CD14-positive monocyte (primary cell): ENCODE measurements at regions not wholly inside any gene's neighbourhood (a gene's known extent, or its start where the extent isn't known, plus 50 kb on each side); places are given as distances from the start of the nearest gene placed in this dataset.

ENCODE experiments used
- DNase-seq, 3 donors: peaks; one replicate each; pipeline ENCODE4 v3.0.0-alpha.2; 2011 to 2022
- H2AFZ ChIP-seq: 2 replicates; pipeline ENCODE4 v1.6.0; 2012; ENCODE audit warnings: mild to moderate bottlenecking, low read depth, low read length, inconsistent platforms; ENCODE audit not compliant: insufficient read depth, poor library complexity, severe bottlenecking
- H3K27ac ChIP-seq, 2 donors: 1 replicate in 1 of 2; 2 replicates in 1 of 2; pipeline ENCODE4 v1.5.1; 2012 to 2013; ENCODE audit warnings: low read length in 2 of 2, control low read depth in 1 of 2, inconsistent platforms in 1 of 2, low read depth in 1 of 2, mild to moderate bottlenecking in 1 of 2
- H3K27me3 ChIP-seq, 2 donors: one replicate each; pipeline versions ENCODE4 v1.6.0 to v1.6.1; 2011 to 2013; ENCODE audit warnings: low read length in 2 of 2; ENCODE audit not compliant: control insufficient read depth in 2 of 2, insufficient read depth in 2 of 2
- H3K36me3 ChIP-seq, 2 donors: replicated peaks in 1 of 2; 1 replicate in 1 of 2; 2 replicates in 1 of 2; pipeline versions ENCODE4 v1.5.1 to v1.6.1; 2012 to 2013; ENCODE audit warnings: low read length in 2 of 2, control low read depth in 1 of 2, inconsistent platforms in 1 of 2, mild to moderate bottlenecking in 1 of 2; ENCODE audit not compliant: insufficient read depth in 2 of 2, control insufficient read depth in 1 of 2
- H3K4me1 ChIP-seq, 2 donors: 1 replicate in 1 of 2; 2 replicates in 1 of 2; pipeline versions ENCODE4 v1.5.1 to v1.6.1; 2012 to 2013; ENCODE audit warnings: low read length in 2 of 2, control low read depth in 1 of 2, inconsistent platforms in 1 of 2, mild to moderate bottlenecking in 1 of 2, moderate library complexity in 1 of 2; ENCODE audit not compliant: insufficient read depth in 2 of 2, control insufficient read depth in 1 of 2
- H3K4me2 ChIP-seq: replicated peaks from 2 replicates; pipeline ENCODE3; 2012; ENCODE audit warnings: low read length, moderate library complexity, mild to moderate bottlenecking; ENCODE audit not compliant: poor library complexity, severe bottlenecking; ENCODE audit errors: extremely low read depth
- H3K4me3 ChIP-seq, 3 experiments: fragments of 200-600 bp in 1 of 3; sonication (generic) in 1 of 3; replicated peaks in 1 of 3; 1 replicate in 2 of 3; 2 replicates in 1 of 3; pipeline ENCODE4 v1.5.1; 2011 to 2013; ENCODE audit warnings: low read length in 3 of 3, mild to moderate bottlenecking in 3 of 3, control low read depth in 2 of 3, low read depth in 2 of 3, inconsistent platforms in 1 of 3, moderate library complexity in 1 of 3
- H3K79me2 ChIP-seq: 2 replicates; pipeline ENCODE4 v1.6.0; 2012; ENCODE audit warnings: mild to moderate bottlenecking, control low read depth, inconsistent platforms, low read length, moderate library complexity; ENCODE audit not compliant: insufficient read depth
- H3K9ac ChIP-seq: 2 replicates; pipeline ENCODE4 v1.6.0; 2017; ENCODE audit warnings: low read length, mild to moderate bottlenecking; ENCODE audit not compliant: insufficient read depth, poor library complexity, severe bottlenecking
- H3K9me3 ChIP-seq, 2 donors: replicated peaks in 1 of 2; 1 replicate in 1 of 2; 2 replicates in 1 of 2; pipeline versions ENCODE4 v1.5.1 to v1.6.1; 2012 to 2013; ENCODE audit warnings: low read length in 2 of 2, control low read depth in 1 of 2; ENCODE audit not compliant: control insufficient read depth in 1 of 2, insufficient read depth in 1 of 2
- H4K20me1 ChIP-seq: 2 replicates; pipeline ENCODE4 v1.6.0; 2012; ENCODE audit warnings: mild to moderate bottlenecking, low read length, control low read depth, moderate library complexity; ENCODE audit not compliant: insufficient read depth
- H3K27ac Mint-ChIP-seq, 7 donors: one replicate each; pipeline ENCODE4 v1.8.0; 2020; ENCODE audit warnings: mild to moderate bottlenecking in 7 of 7, mixed read lengths in 7 of 7, moderate library complexity in 6 of 7, inconsistent platforms in 2 of 7
- H3K27me3 Mint-ChIP-seq, 3 donors: one replicate each; pipeline ENCODE4 v1.8.0; 2021 to 2022; ENCODE audit warnings: low read depth in 3 of 3, mild to moderate bottlenecking in 3 of 3, mixed read lengths in 3 of 3, moderate library complexity in 3 of 3, inconsistent platforms in 1 of 3
- H3K36me3 Mint-ChIP-seq, 2 donors: one replicate each; pipeline ENCODE4 v1.8.0; 2020; ENCODE audit warnings: mixed read lengths in 2 of 2, inconsistent platforms in 1 of 2, mild to moderate bottlenecking in 1 of 2
- H3K4me1 Mint-ChIP-seq: one replicate; pipeline ENCODE4 v1.8.0; 2020; ENCODE audit warnings: mild to moderate bottlenecking, mixed read lengths
- H3K4me3 Mint-ChIP-seq, 2 donors: one replicate each; pipeline ENCODE4 v1.8.0; 2020; ENCODE audit warnings: mild to moderate bottlenecking in 2 of 2, mixed read lengths in 2 of 2, moderate library complexity in 1 of 2
- H3K9me3 Mint-ChIP-seq, 7 donors: one replicate each; pipeline ENCODE4 v1.8.0; 2020 to 2022; ENCODE audit warnings: mixed read lengths in 7 of 7, mild to moderate bottlenecking in 6 of 7, moderate library complexity in 6 of 7, inconsistent platforms in 2 of 7
- CTCF ChIP-seq: fragments of 200-600 bp; IDR thresholded peaks from one replicate; pipeline ENCODE4 v1.8.0; 2022; ENCODE audit warnings: antibody characterized with exemption, mild to moderate bottlenecking
- WGBS: methylation state at CpG from one replicate; pipeline ENCODE4 v1.1.5; 2013; ENCODE audit warnings: missing lambda C conversion rate; ENCODE audit not compliant: insufficient coverage; 5-methylcytosine and 5-hydroxymethylcytosine counted together
- intact Hi-C, 2 donors: fragments of 100-400 bp; cut with micrococcal nuclease; formaldehyde crosslinking; loops; one replicate each; pipeline versions ENCODE4 v1.15.0 to v1.15.1; 2023

- peaks cover 14% of the 10 kb centered on the region in 2 donors for H3K9me3 ChIP-seq
- H3K4me2 ChIP-seq, result no peak overlapping the region
- H3K27me3 ChIP-seq, result no peaks in the 10 kb centered on the region
- Mint-ChIP-seq H3K9me3 (peaks cover 11 to 28% (median 16%) of the 10 kb centered on the region in 7 donors), H3K27ac (no peak overlapping the region), H3K36me3 (no peaks in the 10 kb centered on the region), H3K27me3 (peaks cover 0 to 11% (median 8%) of the 10 kb centered on the region in 3 donors), H3K4me3 (peak overlapping the region in 1 of 2 donors; percentile 14), H3K4me1 (peaks cover 16% of the 10 kb centered on the region)
- no peak overlapping the region for H3K4me3 ChIP-seq
- DNase-seq, result no peak
- TF ChIP-seq CTCF, result no peak
- H3K9ac ChIP-seq, result no peak overlapping the region
- peaks cover 7 to 13% of the 10 kb centered on the region in 2 donors for H3K4me1 ChIP-seq
- intact Hi-C loops, result no loop called here
- no peaks in the 10 kb centered on the region for H4K20me1 ChIP-seq
- H3K27ac ChIP-seq, result no peak overlapping the region
- no peak overlapping the region for H2AFZ ChIP-seq
- no peaks in the 10 kb centered on the region for H3K36me3 ChIP-seq
- WGBS, result 87% methylated on average over 8 of the region's 11 CpGs
- no peaks in the 10 kb centered on the region for H3K79me2 ChIP-seq
These were observed 177.6 kb upstream of the PITRM1 start for GRCh38 chr10:3350205-3350604.

- Mint-ChIP-seq H3K36me3 (no peaks in the 10 kb centered on the region), H3K27me3 (peaks cover 0 to 11% (median 8%) of the 10 kb centered on the region in 3 donors), H3K4me1 (peaks cover 9% of the 10 kb centered on the region), H3K27ac (no peak overlapping the region), H3K4me3 (no peak overlapping the region), H3K9me3 (peaks cover 2 to 14% (median 3%) of the 10 kb centered on the region in 7 donors)
- peaks cover 1 to 4% of the 10 kb centered on the region in 2 donors for H3K9me3 ChIP-seq
- no peak overlapping the region for H3K9ac ChIP-seq
- peaks cover 7% of the 10 kb centered on the region in 2 donors for H3K4me1 ChIP-seq
- no peaks in the 10 kb centered on the region for H3K27me3 ChIP-seq
- H3K36me3 ChIP-seq, result no peaks in the 10 kb centered on the region
- H2AFZ ChIP-seq, result no peak overlapping the region
- intact Hi-C loops, result no loop called here
- no peak overlapping the region for H3K4me3 ChIP-seq
- H3K4me2 ChIP-seq, result no peak overlapping the region
- H3K79me2 ChIP-seq, result no peaks in the 10 kb centered on the region
- DNase-seq, result no peak
- 100% methylated on average over 2 of the region's 6 CpGs for WGBS
- H3K27ac ChIP-seq, result no peak overlapping the region
- TF ChIP-seq CTCF, result no peak
- H4K20me1 ChIP-seq, result no peaks in the 10 kb centered on the region
These were observed 176.0 kb upstream of the PITRM1 start for GRCh38 chr10:3348564-3348963.
